Esophagus muscularis mucosa (tissue), 4 donors: ENCODE measurements at regions not wholly inside any gene's neighbourhood (a gene's known extent, or its start where the extent isn't known, plus 50 kb on each side); places are given as distances from the start of the nearest gene placed in this dataset.

Source experiments
- DNase-seq: peaks from one replicate; pipeline ENCODE4 v3.0.0-alpha.2; 2017; ENCODE audit errors: extremely low spot score
- H3K27ac ChIP-seq, 4 donors: fragments of 200-600 bp; sonication (generic); replicated peaks in 1 of 4; 1 replicate in 3 of 4; 2 replicates in 1 of 4; pipeline ENCODE4 v1.5.1; 2016 to 2019; ENCODE audit warnings: mild to moderate bottlenecking in 1 of 4
- H3K27me3 ChIP-seq, 4 donors: fragments of 200-600 bp; sonication (generic); one replicate each; pipeline versions ENCODE4 v1.5.1 to v1.6.0; 2016 to 2019
- H3K36me3 ChIP-seq, 4 donors: fragments of 200-600 bp; sonication (generic); one replicate each; pipeline ENCODE4 v1.5.1; 2016 to 2019
- H3K4me1 ChIP-seq, 4 donors: fragments of 200-600 bp; sonication (generic); one replicate each; pipeline ENCODE4 v1.5.1; 2016 to 2019
- H3K4me3 ChIP-seq, 4 donors: fragments of 200-600 bp; sonication (generic); 1 replicate in 2 of 4; 2 replicates in 2 of 4; pipeline ENCODE4 v1.5.1; 2016 to 2019; ENCODE audit warnings: mild to moderate bottlenecking in 4 of 4, moderate library complexity in 1 of 4
- H3K9me3 ChIP-seq, 4 donors: fragments of 200-600 bp; sonication (generic); 1 replicate in 3 of 4; 2 replicates in 1 of 4; pipeline ENCODE4 v1.5.1; 2016 to 2019
- EP300 ChIP-seq: sonication (generic); formaldehyde crosslinking; IDR thresholded peaks from one replicate; pipeline ENCODE4 v1.6.1; 2017; ENCODE audit warnings: antibody characterized with exemption
- POLR2A ChIP-seq: fragments of 450-650 bp; IDR thresholded peaks from one replicate; pipeline ENCODE4 v1.6.1; 2017; ENCODE audit warnings: antibody characterized with exemption, moderate library complexity, mild to moderate bottlenecking, low read depth
- POLR2AphosphoS5 ChIP-seq, 2 donors: sonication (generic); formaldehyde crosslinking; IDR thresholded peaks; one replicate each; pipeline ENCODE4 v1.6.1; 2017; ENCODE audit warnings: antibody characterized with exemption in 2 of 2
- WGBS: methylation state at CpG from one replicate; pipeline ENCODE4 v1.1.5; 2018; 5-methylcytosine and 5-hydroxymethylcytosine counted together
- intact Hi-C: fragments of 100-400 bp; cut with DNase I; formaldehyde crosslinking; loops from one replicate; pipeline ENCODE4 v1.15.1; 2023
- TF ChIP-seq, protein P1 (sequence below), 3 experiments: fragments of 200-600 bp in 2 of 3; fragments of 450-650 bp in 1 of 3; sonication (generic) in 2 of 3; IDR thresholded peaks; one replicate each; pipeline ENCODE4 v1.5.1; 2017 to 2019; ENCODE audit warnings: antibody characterized with exemption in 3 of 3, mild to moderate bottlenecking in 2 of 3, moderate library complexity in 1 of 3

DNA sequence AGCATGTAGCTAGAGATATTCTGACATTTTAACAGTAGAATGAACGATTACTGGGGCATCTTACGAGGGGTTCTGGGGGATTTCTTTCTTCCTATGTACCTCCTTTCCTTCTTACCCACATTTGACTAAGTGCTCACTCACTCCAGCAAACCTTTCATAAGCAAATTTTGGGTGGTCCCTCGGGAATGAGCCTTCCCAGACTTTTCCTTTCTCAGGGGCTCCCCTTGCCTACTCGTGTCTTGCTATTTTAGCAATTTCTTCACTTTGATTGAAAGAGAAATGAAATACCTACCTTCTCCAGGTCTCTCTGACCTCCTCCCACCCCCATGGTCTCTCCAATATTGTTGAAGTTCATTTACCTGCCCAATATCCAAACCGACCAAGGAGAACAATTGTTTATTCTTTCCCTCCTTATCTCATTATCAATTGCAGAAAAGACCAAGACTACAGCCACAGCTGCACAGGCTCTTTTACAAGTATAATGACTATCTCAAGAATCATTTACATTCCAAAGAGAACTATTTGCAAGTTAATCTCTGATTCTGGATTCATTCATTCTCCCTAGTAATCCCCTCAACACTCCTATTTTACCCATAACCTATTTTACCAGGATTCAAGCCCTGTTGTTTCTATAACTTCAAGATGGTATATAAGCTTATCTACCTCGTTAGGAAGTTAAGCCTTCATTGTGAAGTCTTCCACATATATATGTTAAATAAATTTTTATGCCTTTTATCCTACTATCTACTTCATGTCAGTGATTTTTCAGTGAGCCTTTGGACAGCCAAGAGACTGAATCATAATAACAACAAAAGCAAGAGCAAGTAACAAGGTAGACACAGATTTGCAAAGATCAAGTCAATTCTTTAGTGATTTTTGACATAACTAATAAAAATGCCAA is 480.6 kb downstream of the IPMK start:
- H3K4me1 ChIP-seq = no peaks in the 10 kb centered on the region
- H3K36me3 ChIP-seq = no peaks in the 10 kb centered on the region
- no peak overlapping the region for H3K27ac ChIP-seq
- no peaks in the 10 kb centered on the region for H3K9me3 ChIP-seq
- H3K27me3 ChIP-seq = no peaks in the 10 kb centered on the region
- WGBS = 21% methylated on average over 6 of the region's 6 CpGs
- no peak for TF ChIP-seq POLR2A
- TF ChIP-seq POLR2AphosphoS5 (IDR thresholded peaks at IDR 0.05) = no peak
- TF ChIP-seq, protein P1, sequence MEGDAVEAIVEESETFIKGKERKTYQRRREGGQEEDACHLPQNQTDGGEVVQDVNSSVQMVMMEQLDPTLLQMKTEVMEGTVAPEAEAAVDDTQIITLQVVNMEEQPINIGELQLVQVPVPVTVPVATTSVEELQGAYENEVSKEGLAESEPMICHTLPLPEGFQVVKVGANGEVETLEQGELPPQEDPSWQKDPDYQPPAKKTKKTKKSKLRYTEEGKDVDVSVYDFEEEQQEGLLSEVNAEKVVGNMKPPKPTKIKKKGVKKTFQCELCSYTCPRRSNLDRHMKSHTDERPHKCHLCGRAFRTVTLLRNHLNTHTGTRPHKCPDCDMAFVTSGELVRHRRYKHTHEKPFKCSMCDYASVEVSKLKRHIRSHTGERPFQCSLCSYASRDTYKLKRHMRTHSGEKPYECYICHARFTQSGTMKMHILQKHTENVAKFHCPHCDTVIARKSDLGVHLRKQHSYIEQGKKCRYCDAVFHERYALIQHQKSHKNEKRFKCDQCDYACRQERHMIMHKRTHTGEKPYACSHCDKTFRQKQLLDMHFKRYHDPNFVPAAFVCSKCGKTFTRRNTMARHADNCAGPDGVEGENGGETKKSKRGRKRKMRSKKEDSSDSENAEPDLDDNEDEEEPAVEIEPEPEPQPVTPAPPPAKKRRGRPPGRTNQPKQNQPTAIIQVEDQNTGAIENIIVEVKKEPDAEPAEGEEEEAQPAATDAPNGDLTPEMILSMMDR (IDR thresholded peaks at IDR 0.05) = no peak
- no peak for TF ChIP-seq EP300
- intact Hi-C loops = no loop called here
- no peak for DNase-seq
- H3K4me3 ChIP-seq = no peak overlapping the region

DNA sequence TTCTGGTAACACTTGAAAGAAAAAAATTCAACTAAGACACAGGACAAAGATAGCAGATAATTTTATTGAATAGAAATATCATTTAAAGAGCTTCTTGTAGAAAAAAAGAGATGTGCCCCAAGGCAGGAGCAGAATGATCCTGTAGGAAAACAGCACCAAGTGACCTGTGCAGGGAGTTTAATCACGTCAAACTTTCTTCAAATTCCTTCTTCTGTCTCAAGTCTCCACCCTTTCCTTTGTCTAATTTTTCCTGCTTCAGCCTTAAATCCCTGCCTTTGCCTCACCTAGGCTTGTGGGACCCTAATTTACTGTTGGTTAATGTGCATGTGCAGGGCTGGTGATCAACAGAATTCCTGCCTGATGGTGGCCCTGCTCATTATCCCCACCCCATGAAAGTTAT is 481.4 kb downstream of the IPMK start:
- Histone ChIP-seq H3K27ac (no peak overlapping the region), H3K36me3 (no peaks in the 10 kb centered on the region), H3K9me3 (no peaks in the 10 kb centered on the region), H3K4me3 (no peak overlapping the region), H3K27me3 (no peaks in the 10 kb centered on the region), H3K4me1 (no peaks in the 10 kb centered on the region)
- TF ChIP-seq POLR2A (no peak), POLR2AphosphoS5 (IDR thresholded peaks at IDR 0.05) (no peak), EP300 (no peak)
- TF ChIP-seq, protein P1 (IDR thresholded peaks at IDR 0.05) = no peak
- intact Hi-C loops = no loop called here
- 21% methylated on average over 1 of the region's 1 CpG for WGBS
- no peak for DNase-seq

DNA sequence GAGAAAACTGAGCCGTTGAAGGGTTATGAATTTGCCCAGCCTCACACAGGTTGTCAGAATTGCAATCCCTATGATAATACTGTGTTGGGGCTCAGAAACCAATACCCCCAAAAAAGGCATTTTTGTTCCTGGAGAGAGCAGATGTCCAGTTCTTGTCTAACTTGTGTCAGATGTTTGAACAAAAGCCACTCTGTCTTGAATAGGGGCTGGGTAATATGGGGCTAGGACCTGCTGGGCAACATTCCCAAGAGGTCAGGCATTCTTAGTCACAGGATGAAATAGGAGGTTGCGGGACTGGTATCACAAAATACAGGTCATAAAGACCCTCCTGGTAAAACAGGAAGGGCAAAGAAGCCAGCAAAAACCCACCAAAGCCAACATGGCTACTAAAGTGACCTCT is 482.1 kb downstream of the IPMK start:
- H3K27ac ChIP-seq = no peak overlapping the region
- no peaks in the 10 kb centered on the region for H3K9me3 ChIP-seq
- no peaks in the 10 kb centered on the region for H3K36me3 ChIP-seq
- no peak for DNase-seq
- intact Hi-C loops = no loop called here
- no peaks in the 10 kb centered on the region for H3K4me1 ChIP-seq
- no peak overlapping the region for H3K4me3 ChIP-seq
- H3K27me3 ChIP-seq = no peaks in the 10 kb centered on the region
- TF ChIP-seq EP300 (no peak), POLR2AphosphoS5 (IDR thresholded peaks at IDR 0.05) (no peak), POLR2A (no peak)
- TF ChIP-seq, protein P1 (IDR thresholded peaks at IDR 0.05) = no peak
- 79% methylated on average over 2 of the region's 2 CpGs for WGBS

DNA sequence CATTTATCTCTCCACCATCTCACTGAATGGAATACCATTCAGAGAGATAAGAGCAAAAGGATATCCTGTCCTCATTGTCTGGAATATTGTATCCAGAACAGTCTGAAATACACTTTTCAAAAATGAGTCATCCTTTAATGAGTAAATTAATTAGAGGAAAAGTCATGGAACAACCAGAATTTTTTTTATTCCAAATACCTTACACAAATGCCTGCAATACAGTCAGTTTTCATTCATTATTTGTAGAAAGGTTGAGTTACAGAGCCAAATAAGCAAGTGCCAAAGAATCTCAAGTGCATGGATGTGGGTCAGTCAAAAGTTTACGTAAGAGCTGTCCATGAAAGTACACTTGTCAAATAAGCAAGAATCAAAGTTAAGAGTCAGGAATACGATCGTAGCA is 482.6 kb downstream of the IPMK start:
- TF ChIP-seq POLR2A = no peak
- 88% methylated on average over 3 of the region's 3 CpGs for WGBS
- no peaks in the 10 kb centered on the region for H3K9me3 ChIP-seq
- no peaks in the 10 kb centered on the region for H3K27me3 ChIP-seq
- DNase-seq = no peak
- no peaks in the 10 kb centered on the region for H3K36me3 ChIP-seq
- no peaks in the 10 kb centered on the region for H3K4me1 ChIP-seq
- H3K4me3 ChIP-seq = no peak overlapping the region
- no peak overlapping the region for H3K27ac ChIP-seq
- intact Hi-C loops = no loop called here

DNA sequence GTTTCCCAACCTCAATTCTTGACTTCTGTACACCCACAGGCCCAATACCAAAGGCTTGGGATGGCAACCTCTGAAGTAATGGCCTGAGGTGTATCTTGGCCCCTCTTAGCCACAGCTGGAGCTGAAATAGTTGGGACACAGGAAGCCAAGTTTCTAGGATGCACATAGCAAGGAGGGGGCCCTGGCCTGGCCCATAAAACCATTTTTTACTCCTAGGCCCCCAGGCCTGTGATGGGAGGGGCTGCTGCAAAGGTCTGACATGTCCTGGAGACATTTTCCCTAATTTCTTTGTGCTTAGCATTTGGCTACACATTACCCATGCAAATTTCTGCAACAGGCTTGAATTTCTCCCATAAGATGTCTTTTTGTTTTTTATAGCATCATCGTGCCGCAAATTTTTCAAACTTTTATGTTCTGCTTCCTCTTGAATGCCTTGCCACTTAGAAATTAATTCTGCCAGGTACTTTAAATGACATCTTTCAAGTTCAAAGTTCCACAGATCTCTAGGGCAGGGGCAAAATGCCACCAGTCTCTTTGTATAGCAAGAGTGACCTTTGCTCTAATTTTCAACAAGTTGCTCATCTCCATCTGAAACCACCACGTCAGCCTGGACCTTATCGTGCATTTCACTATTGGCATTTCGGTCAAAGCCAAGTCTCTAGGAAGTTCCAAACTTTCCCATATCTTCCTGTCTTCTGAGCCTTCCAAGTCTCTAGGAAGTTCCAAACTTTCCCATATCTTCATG is 490.8 kb downstream of the IPMK start:
- H3K36me3 ChIP-seq = no peaks in the 10 kb centered on the region
- WGBS = 72% methylated on average over 5 of the region's 5 CpGs
- H3K9me3 ChIP-seq = no peaks in the 10 kb centered on the region
- no peaks in the 10 kb centered on the region for H3K4me1 ChIP-seq
- H3K27me3 ChIP-seq = no peaks in the 10 kb centered on the region
- DNase-seq = no peak
- intact Hi-C loops = no loop called here
- no peak overlapping the region for H3K27ac ChIP-seq
- no peak for TF ChIP-seq POLR2A
- TF ChIP-seq EP300 = no peak
- no peak for TF ChIP-seq POLR2AphosphoS5 (IDR thresholded peaks at IDR 0.05)
- TF ChIP-seq, protein P1 (IDR thresholded peaks at IDR 0.05) = no peak
- H3K4me3 ChIP-seq = no peak overlapping the region
